HL-60 (cell line): ENCODE measurements at regions not wholly inside any gene's neighbourhood (a gene's known extent, or its start where the extent isn't known, plus 50 kb on each side); places are given as distances from the start of the nearest gene placed in this dataset.

Source experiments
- CTCF ChIP-seq: IDR thresholded peaks from one replicate; pipeline ENCODE4 v1.5.1; 2011; ENCODE audit warnings: low read length, control low read depth, inconsistent platforms; ENCODE audit not compliant: insufficient read depth
- GABPA ChIP-seq: IDR thresholded peaks from 2 replicates; pipeline ENCODE4 v1.6.1; 2012; ENCODE audit warnings: low read depth
- POLR2AphosphoS5 ChIP-seq: IDR thresholded peaks from 2 replicates; pipeline ENCODE4 v1.6.1; 2012; ENCODE audit warnings: low read depth
- REST ChIP-seq: IDR thresholded peaks from 2 replicates; pipeline ENCODE4 v1.6.1; 2012; ENCODE audit warnings: low read depth; ENCODE audit not compliant: insufficient replicate concordance

- no peak for TF ChIP-seq REST
- no peak for TF ChIP-seq CTCF
- no peak for TF ChIP-seq POLR2AphosphoS5
- no peak for TF ChIP-seq GABPA
These were observed 65.3 kb upstream of the MAGI3 start for GRCh38 chr1:113325022-113325421.
